ENCODE measurements at regions not wholly inside any gene's neighbourhood (a gene's known extent, or its start where the extent isn't known, plus 50 kb on each side); places are given as distances from the start of the nearest gene placed in this dataset.

GRCh38 chrX:146006637-146007036 is 189.0 kb downstream of the SLITRK2 start (continued):
- TF ChIP-seq TEAD4 (IDR thresholded peaks at IDR 0.05; ENCODE audit: low read depth, low read length) (no peak), MAFK (IDR thresholded peaks at IDR 0.05; ENCODE audit: low read depth, low read length) (no peak), CBX8 (IDR thresholded peaks at IDR 0.05; ENCODE audit: borderline replicate concordance, low read depth, low read length) (no peak)
